Ishikawa (cell line): ENCODE measurements at regions not wholly inside any gene's neighbourhood (a gene's known extent, or its start where the extent isn't known, plus 50 kb on each side); places are given as distances from the start of the nearest gene placed in this dataset.

Experiments used
- CEBPB ChIP-seq: IDR thresholded peaks from 2 replicates; pipeline ENCODE4 v1.6.1; 2012
- CREB1 ChIP-seq: IDR thresholded peaks from 2 replicates; pipeline ENCODE4 v1.6.1; 2012; ENCODE audit warnings: low read depth
- EGR1 ChIP-seq: IDR thresholded peaks from 2 replicates; pipeline ENCODE4 v1.6.1; 2012
- EP300 ChIP-seq: IDR thresholded peaks from 2 replicates; pipeline ENCODE4 v1.6.1; 2012; ENCODE audit warnings: borderline replicate concordance
- FOXM1 ChIP-seq: IDR thresholded peaks from 2 replicates; pipeline ENCODE4 v1.6.1; 2012; ENCODE audit warnings: low read depth, borderline replicate concordance
- MAX ChIP-seq: IDR thresholded peaks from 2 replicates; pipeline ENCODE4 v1.6.1; 2012
- NFIC ChIP-seq: IDR thresholded peaks from 2 replicates; pipeline ENCODE4 v1.6.1; 2012
- RAD21 ChIP-seq: IDR thresholded peaks from 2 replicates; pipeline ENCODE4 v1.6.1; 2012; ENCODE audit warnings: low read depth
- REST ChIP-seq: IDR thresholded peaks from 2 replicates; pipeline ENCODE4 v1.6.1; 2012; ENCODE audit warnings: low read depth, mild to moderate bottlenecking
- TAF1 ChIP-seq: IDR thresholded peaks from 2 replicates; pipeline ENCODE4 v1.6.1; 2012; ENCODE audit warnings: low read depth, mild to moderate bottlenecking
- TCF12 ChIP-seq: IDR thresholded peaks from 2 replicates; pipeline ENCODE4 v1.6.1; 2012; ENCODE audit warnings: low read depth
- TEAD4 ChIP-seq: IDR thresholded peaks from 2 replicates; pipeline ENCODE4 v1.6.1; 2012
- YY1 ChIP-seq: IDR thresholded peaks from 2 replicates; pipeline ENCODE4 v1.6.1; 2012; ENCODE audit warnings: low read depth
- ZBTB7A ChIP-seq: IDR thresholded peaks from 2 replicates; pipeline ENCODE4 v1.6.1; 2012; ENCODE audit warnings: low read depth
- TF ChIP-seq, protein P1 (sequence below): IDR thresholded peaks from 2 replicates; pipeline ENCODE4 v1.6.1; 2012

DNA sequence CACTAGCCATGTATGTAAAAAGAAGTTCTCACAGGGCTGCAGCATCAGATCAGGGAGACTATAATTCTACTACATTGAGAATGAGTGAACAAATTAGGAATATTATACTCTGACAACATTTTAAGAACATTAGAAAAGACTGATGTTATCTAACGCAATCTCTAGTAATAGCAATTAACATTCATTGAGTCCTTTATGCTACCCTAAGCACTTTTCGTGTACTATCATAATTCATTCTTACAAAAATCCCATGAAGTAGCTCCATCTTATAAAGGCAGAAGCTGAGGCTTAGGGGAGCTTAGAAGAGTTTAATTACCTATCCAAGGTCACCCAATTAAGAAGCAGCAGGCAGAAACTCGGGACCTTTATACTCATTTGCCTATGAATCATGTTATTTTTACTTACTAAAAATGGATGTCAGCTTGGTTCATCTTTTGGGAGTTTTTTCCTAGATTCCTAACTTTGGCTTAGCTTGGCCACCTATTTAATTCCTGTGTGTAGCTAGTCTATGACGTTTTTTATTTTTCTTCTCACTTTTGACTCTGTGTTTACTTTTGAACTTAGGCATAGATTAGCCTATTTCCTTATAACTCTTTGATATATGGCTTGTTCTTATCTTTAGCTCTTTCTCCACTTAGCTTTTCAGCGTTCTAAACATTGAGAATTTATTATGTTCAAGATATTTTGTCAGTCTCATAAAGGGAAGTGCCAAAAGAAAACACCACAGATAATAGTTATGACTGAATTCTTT is 333.5 kb upstream of the DCN start:
- TF ChIP-seq CREB1: no peak
- no peak for TF ChIP-seq EGR1
- no peak for TF ChIP-seq MAX
- TF ChIP-seq FOXM1: no peak
- TF ChIP-seq, protein P1, sequence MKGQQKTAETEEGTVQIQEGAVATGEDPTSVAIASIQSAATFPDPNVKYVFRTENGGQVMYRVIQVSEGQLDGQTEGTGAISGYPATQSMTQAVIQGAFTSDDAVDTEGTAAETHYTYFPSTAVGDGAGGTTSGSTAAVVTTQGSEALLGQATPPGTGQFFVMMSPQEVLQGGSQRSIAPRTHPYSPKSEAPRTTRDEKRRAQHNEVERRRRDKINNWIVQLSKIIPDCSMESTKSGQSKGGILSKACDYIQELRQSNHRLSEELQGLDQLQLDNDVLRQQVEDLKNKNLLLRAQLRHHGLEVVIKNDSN: no peak
- TF ChIP-seq NFIC: no peak
- TF ChIP-seq REST: no peak
- TF ChIP-seq RAD21: no peak
- TF ChIP-seq TEAD4: no peak
- TF ChIP-seq ZBTB7A: no peak
- TF ChIP-seq CEBPB: no peak
- no peak for TF ChIP-seq EP300
- no peak for TF ChIP-seq TAF1
- no peak for TF ChIP-seq YY1

DNA sequence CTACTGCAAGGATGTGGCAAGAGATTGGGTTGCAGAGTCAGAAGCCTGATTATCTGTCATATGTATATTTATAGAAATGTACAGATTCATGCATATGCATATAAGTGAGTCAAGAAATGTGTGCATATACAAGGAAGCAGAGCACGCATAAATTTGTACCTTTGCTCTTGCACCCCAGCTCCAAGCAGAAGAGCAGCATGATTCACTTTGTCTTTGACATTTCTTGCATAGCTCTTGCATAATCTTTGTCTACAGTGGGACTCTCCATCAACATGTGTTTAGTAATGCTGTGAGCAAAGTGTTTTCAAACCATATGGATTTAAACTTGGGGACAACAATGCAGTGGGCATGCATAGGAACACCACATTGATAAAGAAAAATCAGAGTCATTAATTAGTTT is 330.7 kb upstream of the DCN start:
- TF ChIP-seq TAF1 (no peak), TCF12 (no peak), EGR1 (no peak), REST (no peak), YY1 (no peak), EP300 (no peak), TEAD4 (no peak), CREB1 (no peak), NFIC (no peak), ZBTB7A (no peak), MAX (no peak), FOXM1 (no peak), RAD21 (no peak), CEBPB (no peak)
- TF ChIP-seq, protein P1: no peak

DNA sequence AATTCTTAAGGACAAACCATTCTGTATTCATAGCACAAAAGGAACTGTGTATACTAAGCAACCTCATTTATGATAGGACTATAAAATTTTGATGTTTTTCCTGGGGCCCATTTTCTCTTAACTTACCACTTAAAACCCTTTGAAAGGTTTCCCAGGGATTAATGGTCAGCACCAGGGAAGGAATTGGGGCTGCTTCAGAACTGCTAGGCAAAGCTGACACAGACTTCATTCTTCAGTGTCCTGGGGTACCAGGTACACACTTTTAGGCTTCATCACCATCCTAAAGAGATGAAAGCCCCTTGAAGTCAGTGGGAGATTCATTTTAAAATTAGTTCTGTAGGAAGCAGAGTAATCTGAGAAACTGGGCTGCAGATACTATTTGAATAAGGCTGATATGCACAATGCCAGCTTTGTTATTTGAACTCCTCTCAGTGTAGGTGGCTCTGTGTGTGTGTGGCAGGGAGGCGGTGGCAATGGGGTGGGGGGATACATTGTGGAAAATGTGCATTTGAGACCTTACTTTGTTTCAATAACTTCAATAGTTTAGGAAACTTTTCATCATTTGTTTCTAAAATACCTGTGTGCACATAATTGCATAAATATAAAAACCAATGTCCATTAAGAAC is 329.3 kb upstream of the DCN start:
- TF ChIP-seq TEAD4 (no peak), YY1 (no peak), REST (no peak), TCF12 (no peak), FOXM1 (no peak), EGR1 (no peak), TAF1 (no peak), EP300 (no peak), NFIC (no peak)

DNA sequence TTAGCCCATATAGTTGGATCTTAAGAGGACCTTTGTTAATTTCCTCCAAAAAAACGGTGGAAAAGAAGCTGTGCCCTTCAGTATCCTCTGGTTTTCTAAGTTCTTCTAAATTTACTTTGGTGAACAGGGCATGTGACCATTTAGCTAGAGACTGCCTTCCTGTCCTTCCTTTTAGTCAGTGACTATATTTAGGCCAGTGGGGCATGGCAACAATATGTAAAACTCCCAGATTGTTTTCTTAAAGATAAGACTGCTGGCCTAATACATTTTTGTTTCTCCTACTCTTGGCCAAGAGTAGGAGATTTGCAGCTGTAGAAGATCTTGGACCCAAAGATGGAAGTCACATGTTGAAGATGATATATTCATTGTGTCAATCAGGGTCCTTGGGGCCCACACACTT is 325.1 kb upstream of the DCN start:
- TF ChIP-seq EGR1 (no peak), EP300 (no peak), CREB1 (no peak), TCF12 (no peak), REST (no peak), YY1 (no peak), TEAD4 (no peak)
- TF ChIP-seq, protein P1: no peak
